GM19455 (cell line): ENCODE measurements at regions not wholly inside any gene's neighbourhood (a gene's known extent, or its start where the extent isn't known, plus 50 kb on each side); places are given as distances from the start of the nearest gene placed in this dataset.

Experiments
- ATAC-seq: cut with Tn5 transposase; IDR thresholded peaks from one replicate; pipeline ENCODE4 v1.9.1; 2021; ENCODE audit not compliant: unreplicated experiment

- ATAC-seq = no peak
These were observed 841.1 kb downstream of the USP25 start for GRCh38 chr21:16570856-16571255.

- no peak for ATAC-seq
These were observed 841.8 kb downstream of the USP25 start for GRCh38 chr21:16571594-16571993.

DNA sequence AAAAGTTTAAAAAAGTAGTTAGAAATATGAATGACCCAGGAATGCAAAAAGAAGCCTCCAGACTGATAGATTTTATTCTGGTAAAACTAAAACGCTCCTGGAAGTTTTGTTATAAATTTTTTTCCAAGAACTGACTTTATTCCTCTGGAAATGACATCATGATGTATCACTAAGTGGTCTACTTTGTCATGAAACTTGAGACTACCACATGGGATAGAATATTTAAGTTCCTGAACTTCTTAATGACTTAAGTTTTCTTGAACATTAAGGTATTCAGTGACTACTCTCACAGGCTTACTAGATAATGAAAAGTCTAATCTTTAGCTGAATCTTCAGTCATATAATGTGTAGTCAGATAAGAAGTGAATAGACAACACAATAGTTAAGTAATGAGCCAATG lies 842.2 kb downstream of the USP25 start:
- ATAC-seq = no peak

DNA sequence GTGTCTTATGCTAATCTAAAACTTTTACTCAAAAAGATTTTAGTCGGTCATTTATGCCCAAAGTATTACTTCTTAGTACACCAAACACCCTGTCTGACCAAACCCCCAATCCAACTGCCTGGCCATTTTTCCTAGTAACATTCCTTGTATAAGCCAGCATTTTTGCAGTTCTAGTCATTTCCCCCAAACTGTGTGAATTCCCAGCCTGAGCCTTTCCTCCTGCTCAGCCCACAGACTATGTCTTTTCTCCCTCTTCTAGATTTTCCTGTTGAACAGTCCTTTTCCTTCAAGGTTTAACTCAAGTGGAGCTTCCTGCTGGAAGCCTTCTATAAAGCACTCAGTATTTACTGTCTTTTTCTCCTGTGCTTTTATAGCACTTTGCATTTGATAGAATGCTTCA lies 843.8 kb downstream of the USP25 start:
- no peak for ATAC-seq

- no peak for ATAC-seq
These were observed 848.2 kb downstream of the USP25 start for GRCh38 chr21:16577975-16578374.

DNA sequence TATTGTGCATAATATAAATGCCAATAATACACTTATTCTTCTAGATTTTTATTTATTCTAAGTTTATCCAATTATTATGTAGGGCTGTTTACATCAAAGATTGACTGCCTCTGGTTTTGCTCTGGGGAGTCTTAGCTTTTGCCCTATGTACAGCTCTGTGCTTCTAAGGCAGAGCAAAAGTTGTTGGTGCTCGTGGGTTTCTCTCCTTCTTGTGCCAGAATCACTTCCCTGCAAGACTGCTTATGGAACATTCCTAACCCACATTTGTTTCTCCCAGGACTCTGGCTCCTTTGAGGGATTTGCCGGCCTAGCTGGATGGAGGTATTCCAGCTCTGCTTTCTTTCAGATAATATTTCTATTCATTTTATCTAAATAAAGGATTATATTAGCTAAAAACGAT lies 849.1 kb downstream of the USP25 start:
- ATAC-seq = no peak

GRCh38 chr21:16579538-16579937 lies 849.8 kb downstream of the USP25 start:
- ATAC-seq = no peak

DNA sequence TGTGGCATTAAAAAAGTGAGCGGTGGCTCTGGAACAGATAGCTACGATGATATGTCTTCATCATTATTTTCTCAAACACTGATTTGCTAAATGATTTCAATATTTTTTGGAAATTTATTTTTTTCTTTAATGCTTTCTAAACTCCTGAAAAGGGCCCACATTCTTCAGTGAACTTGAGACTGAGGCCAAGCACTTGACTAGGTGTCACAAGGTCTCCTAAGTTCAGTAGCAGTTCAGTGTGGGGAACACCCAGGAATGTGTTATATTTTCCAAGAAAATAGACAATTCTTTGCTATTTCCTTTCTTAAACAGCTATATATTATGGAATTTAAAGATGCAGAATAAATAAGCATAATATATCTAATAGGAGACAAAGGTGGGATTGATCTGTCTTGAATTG lies 850.9 kb downstream of the USP25 start:
- ATAC-seq = no peak

- no peak for ATAC-seq
These were observed 853.8 kb downstream of the USP25 start for GRCh38 chr21:16583556-16583955.

GRCh38 chr21:16584756-16585155 lies 855.0 kb downstream of the USP25 start:
- no peak for ATAC-seq

DNA sequence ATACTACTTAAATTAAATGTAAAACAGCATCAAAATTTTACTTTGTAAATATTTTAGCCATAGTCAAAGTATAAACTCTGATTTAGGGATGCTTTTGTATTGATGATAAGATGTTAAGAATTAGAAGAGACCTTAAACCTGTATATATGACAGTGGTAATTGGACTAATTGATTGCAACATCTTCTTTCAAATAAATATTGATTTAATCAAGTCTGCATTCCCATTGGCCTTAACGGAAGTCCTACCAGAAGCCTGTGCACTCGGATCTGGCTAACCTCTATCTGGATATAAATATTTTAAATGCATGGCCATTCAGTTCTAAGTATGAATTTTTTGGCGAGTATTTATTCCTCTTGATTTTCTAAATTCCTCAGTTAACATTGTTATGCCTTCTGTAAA lies 856.1 kb downstream of the USP25 start:
- no peak for ATAC-seq

DNA sequence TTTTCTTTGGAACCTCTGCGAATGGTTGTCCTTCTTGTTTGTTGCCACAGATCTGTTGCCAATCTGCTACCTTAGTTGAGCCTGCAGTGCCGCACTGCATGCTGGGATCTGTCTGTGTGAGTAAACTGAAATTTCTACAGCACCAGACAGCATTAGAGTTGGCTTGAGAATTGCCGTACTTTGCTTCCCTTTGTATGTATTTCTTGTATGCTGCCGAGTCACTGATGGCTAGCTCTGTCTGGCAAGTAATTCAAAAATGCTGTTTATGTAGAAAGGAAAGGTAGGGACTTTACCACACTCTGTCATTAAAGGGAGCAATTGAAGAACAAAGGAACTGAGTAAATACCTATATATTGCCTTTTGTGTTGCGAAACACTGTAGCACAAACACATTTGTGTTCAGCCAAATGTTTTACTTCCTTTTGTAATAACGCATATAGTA lies 857.4 kb downstream of the USP25 start:
- no peak for ATAC-seq

GRCh38 chr21:16587681-16588375 lies 858.0 kb downstream of the USP25 start:
- no peak for ATAC-seq

DNA sequence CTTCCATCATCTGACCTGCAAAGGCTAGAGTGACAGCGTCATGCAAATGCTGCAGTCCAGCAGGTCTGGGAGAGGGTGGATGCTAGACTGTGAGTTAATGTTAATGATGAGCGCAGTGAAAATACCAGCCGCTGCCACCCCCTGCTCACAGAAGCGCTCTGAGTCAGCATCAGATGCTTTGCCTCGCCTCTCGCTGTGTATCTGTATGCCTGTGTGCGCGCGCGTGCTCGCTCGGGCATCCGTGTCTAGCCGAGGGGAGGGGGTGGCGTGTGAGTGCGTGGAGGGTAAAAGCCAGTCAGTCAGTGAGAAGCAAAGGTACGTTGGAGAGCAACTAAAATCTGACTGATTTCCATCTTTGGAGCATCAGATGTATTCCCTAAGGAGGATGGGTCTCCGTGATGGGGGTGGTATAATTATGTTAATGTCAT lies 858.7 kb downstream of the USP25 start:
- no peak for ATAC-seq

GRCh38 chr21:16589006-16589898 lies 859.5 kb downstream of the USP25 start:
- ATAC-seq = no peak

DNA sequence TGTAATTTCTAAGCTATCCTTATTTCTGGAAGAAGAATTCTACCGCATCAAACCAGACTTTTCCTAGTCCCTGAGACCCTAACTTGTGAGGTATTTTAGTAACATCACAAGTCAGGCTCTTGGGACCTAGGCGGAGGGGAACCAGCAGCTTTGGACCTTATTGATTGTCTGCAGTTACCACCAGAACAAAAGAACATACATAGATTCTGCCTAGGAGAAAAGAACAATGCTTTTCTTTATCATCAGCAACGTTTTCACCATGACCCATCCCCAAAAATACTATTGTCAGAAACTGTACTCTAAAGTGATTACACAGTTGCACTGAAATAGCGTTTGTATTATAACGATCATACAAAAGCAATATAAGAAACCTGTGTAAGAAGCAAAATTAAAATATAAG lies 860.4 kb downstream of the USP25 start:
- no peak for ATAC-seq

DNA sequence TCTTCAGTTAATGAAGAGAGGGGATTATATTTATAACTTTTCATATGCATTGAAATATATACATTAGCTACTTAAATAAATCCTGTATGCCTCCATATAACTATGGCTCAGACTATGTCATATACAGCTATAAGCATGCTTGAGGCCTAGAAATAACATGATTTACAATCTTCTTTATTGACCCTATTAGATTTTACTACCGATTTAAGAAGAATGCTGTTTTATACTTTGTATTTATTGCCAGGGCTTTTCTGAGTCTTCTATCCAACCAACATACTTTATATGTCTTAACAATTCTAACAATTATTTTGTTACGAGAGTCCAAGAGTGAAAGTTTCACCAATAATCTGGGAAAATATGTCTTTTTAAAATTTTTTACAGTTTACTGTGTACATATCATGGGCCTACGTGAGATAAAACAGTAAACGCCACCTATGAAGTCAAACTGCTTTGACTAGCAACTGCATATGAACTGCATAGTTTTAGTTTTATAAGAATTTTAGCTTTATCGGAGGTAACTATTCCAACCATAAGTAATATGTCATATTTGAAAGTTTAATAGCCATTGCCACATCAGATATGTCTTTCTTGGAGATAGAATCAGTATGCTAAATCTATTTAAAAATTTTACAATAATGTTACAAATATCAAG lies 861.0 kb downstream of the USP25 start:
- ATAC-seq = no peak

GRCh38 chr21:16592381-16592780 lies 862.6 kb downstream of the USP25 start:
- no peak for ATAC-seq

- no peak for ATAC-seq
These were observed 864.4 kb downstream of the USP25 start for GRCh38 chr21:16594191-16594590.

DNA sequence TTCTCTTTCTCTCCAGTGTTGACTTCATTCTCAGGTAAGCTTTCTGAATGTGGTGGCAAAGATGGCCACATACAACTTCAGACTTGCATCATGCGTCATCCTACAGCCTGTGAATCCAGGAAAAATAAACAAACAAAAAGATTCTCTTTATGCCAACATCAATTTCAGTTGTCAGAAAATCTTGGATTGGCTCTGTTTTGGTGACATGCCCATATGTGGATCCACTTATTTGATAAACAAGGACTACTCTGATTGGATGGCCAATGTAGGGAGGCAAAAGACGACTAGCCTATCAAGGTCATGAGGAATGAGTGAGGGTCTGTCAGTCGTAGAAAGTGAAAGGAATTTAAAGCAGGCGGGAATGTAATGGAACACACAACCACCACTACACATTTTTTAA lies 866.6 kb downstream of the USP25 start:
- ATAC-seq = no peak

DNA sequence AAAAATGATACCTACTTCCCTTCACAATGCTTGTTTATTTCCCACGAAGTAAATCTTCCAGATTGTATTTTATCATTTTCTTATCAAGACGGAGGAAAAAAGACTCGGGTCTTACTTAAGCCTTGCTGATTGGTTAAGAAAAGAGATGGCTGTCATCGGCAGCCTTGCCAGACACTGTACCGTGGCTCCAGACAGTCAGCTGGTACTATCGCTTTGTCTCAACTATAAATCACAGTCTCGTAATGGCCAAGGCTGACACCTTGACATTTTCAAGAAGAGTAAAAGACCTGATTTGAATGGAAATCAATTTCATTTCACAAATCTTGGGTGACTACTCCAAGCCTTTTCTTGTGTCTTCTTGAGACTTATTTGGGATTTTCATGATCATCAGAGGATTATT lies 868.0 kb downstream of the USP25 start:
- no peak for ATAC-seq

GRCh38 chr21:16605597-16605996 lies 875.8 kb downstream of the USP25 start:
- no peak for ATAC-seq
